A673 (cell line): ENCODE measurements at regions not wholly inside any gene's neighbourhood (a gene's known extent, or its start where the extent isn't known, plus 50 kb on each side); places are given as distances from the start of the nearest gene placed in this dataset.

Source experiments
- EZH2 ChIP-seq: fragments of 200-600 bp; sonication (generic); IDR thresholded peaks from 2 replicates; pipeline ENCODE4 v1.6.1; 2017; ENCODE audit warnings: borderline replicate concordance, low read depth, mild to moderate bottlenecking, mixed read lengths, antibody characterized with exemption, low read length; ENCODE audit not compliant: poor library complexity, severe bottlenecking
- TF ChIP-seq, protein P1 (sequence below): fragments of 300-800, 200-600 bp; sonication (generic); conservative IDR thresholded peaks from 2 replicates; pipeline ENCODE4 v1.5.1; 2017; ENCODE audit warnings: low read depth, mild to moderate bottlenecking, antibody characterized with exemption, low read length, moderate library complexity, mixed read lengths

DNA sequence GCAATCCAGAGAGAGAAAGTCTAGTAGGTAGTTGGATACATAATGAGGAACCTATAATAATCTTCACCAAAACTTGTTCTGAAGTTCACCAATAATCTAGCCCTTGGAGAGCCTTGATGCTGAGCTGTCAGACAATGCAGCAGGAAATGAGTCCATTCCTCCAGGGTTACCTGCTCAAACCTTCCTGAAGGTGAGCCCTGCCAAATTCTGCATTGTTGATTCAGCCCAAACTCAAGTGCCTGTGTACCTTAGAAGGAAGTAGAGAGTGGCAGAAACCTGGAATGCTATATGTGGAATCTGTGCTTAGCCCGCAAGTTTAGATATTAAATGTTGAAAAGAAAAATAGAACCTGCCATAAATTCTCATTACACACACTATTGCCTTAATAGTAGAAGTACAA is 77.4 kb upstream of the SPON1 start:
- TF ChIP-seq, protein P1, sequence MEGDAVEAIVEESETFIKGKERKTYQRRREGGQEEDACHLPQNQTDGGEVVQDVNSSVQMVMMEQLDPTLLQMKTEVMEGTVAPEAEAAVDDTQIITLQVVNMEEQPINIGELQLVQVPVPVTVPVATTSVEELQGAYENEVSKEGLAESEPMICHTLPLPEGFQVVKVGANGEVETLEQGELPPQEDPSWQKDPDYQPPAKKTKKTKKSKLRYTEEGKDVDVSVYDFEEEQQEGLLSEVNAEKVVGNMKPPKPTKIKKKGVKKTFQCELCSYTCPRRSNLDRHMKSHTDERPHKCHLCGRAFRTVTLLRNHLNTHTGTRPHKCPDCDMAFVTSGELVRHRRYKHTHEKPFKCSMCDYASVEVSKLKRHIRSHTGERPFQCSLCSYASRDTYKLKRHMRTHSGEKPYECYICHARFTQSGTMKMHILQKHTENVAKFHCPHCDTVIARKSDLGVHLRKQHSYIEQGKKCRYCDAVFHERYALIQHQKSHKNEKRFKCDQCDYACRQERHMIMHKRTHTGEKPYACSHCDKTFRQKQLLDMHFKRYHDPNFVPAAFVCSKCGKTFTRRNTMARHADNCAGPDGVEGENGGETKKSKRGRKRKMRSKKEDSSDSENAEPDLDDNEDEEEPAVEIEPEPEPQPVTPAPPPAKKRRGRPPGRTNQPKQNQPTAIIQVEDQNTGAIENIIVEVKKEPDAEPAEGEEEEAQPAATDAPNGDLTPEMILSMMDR, result no peak
- TF ChIP-seq EZH2, result no peak
